Brain microvascular endothelial cell (primary cell): ENCODE measurements at regions not wholly inside any gene's neighbourhood (a gene's known extent, or its start where the extent isn't known, plus 50 kb on each side); places are given as distances from the start of the nearest gene placed in this dataset.

Experiments
- DNase-seq: peaks from one replicate; pipeline ENCODE4 v3.0.0-alpha.2; 2020
- H3K27ac ChIP-seq: fragments of 250-450 bp; sonication (Bioruptor Pico); 2 replicates; pipeline ENCODE4 v1.5.1; 2020; ENCODE audit warnings: mild to moderate bottlenecking, moderate library complexity
- H3K27me3 ChIP-seq: fragments of 250-450 bp; sonication (Bioruptor Pico); replicated peaks from 2 replicates; pipeline ENCODE4 v1.5.1; 2020; ENCODE audit warnings: mild to moderate bottlenecking
- H3K36me3 ChIP-seq: fragments of 250-450 bp; sonication (Bioruptor Pico); replicated peaks from 2 replicates; pipeline ENCODE4 v1.5.1; 2020; ENCODE audit warnings: mild to moderate bottlenecking
- H3K4me3 ChIP-seq: 2 replicates; pipeline ENCODE4 v1.5.1; 2011; ENCODE audit warnings: low read depth, mild to moderate bottlenecking, control low read depth, low read length, moderate library complexity
- in situ Hi-C: cut with HindIII; loops from 2 replicates; pipeline ENCODE4 v1.10.0; 2017; ENCODE audit warnings: low sequenced_read_pairs, low pct_ligation_motif_present
- TF ChIP-seq, protein P1 (sequence below): IDR thresholded peaks from 2 replicates; pipeline ENCODE4 v1.5.1; 2011; ENCODE audit warnings: low read depth, mild to moderate bottlenecking, moderate library complexity, low read length, control low read depth, inconsistent platforms; ENCODE audit errors: missing control alignments

DNA sequence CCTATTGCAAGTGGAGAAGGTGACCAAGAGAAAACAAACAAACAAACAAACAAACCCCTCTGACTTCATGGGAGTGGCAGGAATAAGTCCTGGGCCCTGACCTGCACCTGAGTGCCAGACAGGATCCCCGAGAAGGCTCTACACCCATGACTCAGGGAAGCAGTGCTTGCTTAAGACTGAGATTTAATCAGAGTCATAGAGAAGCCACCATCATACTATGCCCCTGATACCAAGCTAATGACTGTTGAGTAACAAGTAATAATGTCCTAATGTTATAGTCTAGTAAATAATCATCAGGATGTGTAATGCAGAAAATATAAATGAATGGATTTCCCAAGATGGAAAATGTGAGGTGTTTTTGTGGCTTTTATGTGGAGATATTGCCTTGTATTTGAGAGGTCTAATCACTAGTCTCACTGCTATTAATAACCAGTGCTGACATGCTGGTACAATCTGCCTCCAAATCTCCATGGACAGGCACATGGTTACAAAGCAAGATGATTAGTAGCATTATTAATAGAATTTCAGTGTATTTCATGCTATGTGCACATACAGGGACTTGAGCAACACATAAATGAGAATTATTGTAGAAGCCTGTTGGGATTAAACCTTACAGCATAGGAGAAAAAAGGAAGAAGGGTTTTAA, 1290.9 kb downstream of the MRPL39 start:
- Histone ChIP-seq H3K36me3 (no peaks in the 10 kb centered on the region), H3K27ac (no peak overlapping the region), H3K4me3 (no peak overlapping the region), H3K27me3 (no peaks in the 10 kb centered on the region)
- in situ Hi-C loops, result no loop called here
- TF ChIP-seq, protein P1, sequence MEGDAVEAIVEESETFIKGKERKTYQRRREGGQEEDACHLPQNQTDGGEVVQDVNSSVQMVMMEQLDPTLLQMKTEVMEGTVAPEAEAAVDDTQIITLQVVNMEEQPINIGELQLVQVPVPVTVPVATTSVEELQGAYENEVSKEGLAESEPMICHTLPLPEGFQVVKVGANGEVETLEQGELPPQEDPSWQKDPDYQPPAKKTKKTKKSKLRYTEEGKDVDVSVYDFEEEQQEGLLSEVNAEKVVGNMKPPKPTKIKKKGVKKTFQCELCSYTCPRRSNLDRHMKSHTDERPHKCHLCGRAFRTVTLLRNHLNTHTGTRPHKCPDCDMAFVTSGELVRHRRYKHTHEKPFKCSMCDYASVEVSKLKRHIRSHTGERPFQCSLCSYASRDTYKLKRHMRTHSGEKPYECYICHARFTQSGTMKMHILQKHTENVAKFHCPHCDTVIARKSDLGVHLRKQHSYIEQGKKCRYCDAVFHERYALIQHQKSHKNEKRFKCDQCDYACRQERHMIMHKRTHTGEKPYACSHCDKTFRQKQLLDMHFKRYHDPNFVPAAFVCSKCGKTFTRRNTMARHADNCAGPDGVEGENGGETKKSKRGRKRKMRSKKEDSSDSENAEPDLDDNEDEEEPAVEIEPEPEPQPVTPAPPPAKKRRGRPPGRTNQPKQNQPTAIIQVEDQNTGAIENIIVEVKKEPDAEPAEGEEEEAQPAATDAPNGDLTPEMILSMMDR, result no peak
- no peak for DNase-seq

DNA sequence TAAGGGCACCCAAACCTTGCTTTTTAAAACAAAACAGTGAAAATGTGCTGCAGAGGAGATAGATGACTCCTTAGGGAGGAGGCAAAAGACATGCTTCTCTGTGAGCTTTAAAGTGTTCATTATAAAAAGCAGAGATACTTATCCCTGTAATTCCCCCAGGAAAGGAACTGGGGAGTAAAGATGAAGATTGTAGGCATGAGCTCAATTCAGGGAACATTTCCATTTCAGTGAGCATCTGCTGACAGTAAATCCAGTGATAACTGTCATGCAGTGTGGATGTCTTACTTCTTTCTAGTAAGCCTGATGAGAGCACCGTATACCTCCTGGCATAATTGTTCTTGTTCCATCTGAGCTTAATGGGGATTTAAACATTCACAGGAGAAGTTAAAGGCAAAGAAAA, 1296.5 kb downstream of the MRPL39 start:
- no peak for DNase-seq
- in situ Hi-C loops, result no loop called here
- no peaks in the 10 kb centered on the region for H3K36me3 ChIP-seq
- TF ChIP-seq, protein P1, result no peak
- H3K27ac ChIP-seq, result no peak overlapping the region
- H3K27me3 ChIP-seq, result no peaks in the 10 kb centered on the region
- H3K4me3 ChIP-seq, result no peak overlapping the region

DNA sequence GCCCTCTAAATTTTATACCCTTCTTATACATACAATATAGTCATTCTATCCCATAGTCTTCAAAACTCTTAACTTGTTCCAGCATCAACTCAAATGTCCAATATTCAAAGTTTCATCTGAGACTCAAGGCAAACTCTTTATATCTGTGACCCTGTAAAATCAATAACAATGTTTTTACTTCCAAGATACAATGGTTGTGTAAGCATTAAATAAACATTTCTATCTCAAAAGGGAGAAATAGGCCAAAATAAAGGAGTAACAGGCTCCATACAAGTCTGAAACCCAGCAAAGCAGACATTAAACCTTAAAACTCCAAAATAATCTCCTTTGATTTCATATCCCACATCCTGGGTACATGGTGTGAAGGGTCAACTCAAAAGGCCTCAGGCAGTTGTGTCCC, 1299.1 kb downstream of the MRPL39 start:
- Histone ChIP-seq H3K27me3 (no peaks in the 10 kb centered on the region), H3K36me3 (no peaks in the 10 kb centered on the region), H3K27ac (no peak overlapping the region), H3K4me3 (no peak overlapping the region)
- in situ Hi-C loops, result no loop called here
- TF ChIP-seq, protein P1, result no peak
- DNase-seq, result no peak

DNA sequence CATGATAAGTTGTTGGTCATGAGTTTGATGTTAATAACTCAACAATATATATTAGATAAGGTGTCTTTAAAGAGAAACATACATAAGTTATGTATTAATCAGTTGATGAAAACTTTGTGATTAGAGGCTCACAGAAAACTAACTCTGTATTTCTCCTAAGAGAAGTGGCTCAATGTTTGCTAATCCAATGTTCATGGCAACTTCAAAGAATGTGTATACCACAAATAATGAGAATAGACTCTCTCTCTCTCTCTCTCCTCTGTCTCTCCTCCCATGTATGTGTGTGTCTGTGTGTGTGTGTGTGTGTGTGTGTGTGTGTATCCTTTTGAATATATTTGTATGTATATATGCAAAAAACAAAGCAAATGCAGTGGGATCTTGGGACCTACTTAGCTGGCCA, 1304.9 kb downstream of the MRPL39 start:
- in situ Hi-C loops, result no loop called here
- Histone ChIP-seq H3K27ac (no peak overlapping the region), H3K4me3 (no peak overlapping the region), H3K27me3 (no peaks in the 10 kb centered on the region), H3K36me3 (no peaks in the 10 kb centered on the region)
- TF ChIP-seq, protein P1, result no peak
- no peak for DNase-seq

DNA sequence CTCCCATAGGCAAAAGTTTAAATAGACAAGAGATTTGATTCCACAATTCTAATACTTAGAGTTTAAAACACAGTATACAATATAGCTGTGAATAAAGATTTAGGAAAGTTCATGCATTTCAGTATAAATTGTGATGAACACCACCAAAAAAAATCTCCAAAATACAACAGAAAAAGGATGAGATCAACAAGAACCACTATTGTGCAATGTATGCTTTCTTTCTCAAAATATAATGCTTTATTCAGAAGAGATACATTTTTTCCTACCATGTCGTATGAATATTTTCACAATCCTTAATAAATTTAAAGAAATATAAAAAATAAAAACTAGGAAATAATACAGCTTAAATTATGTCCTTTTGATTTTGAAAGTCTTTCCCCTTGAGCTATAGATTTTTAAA, 1309.2 kb downstream of the MRPL39 start:
- no peak for DNase-seq
- H3K4me3 ChIP-seq, result no peak overlapping the region
- no peaks in the 10 kb centered on the region for H3K27me3 ChIP-seq
- no peaks in the 10 kb centered on the region for H3K36me3 ChIP-seq
- TF ChIP-seq, protein P1, result no peak
- H3K27ac ChIP-seq, result no peak overlapping the region
- in situ Hi-C loops, result no loop called here

DNA sequence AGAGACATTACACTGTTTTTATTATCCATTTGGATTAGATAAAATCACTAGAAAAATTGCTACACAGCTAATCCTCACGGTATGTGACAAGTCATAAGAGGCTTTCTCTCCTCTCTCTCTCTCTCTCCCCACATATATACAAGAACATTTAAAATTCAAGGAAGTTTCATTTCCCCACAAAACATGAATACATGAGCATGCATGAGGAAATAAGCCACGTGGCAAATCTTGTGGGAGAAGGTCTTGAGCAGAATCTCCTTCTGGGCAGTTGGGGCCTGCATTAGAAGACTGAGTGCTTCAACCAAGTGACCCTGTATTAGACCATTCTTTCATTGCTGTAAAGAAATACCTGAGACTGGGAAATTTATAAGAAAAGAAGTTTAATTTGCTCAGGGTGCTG, 1313.1 kb downstream of the MRPL39 start:
- in situ Hi-C loops, result no loop called here
- DNase-seq, result no peak
- no peak overlapping the region for H3K27ac ChIP-seq
- TF ChIP-seq, protein P1, result no peak
- H3K4me3 ChIP-seq, result no peak overlapping the region
- H3K27me3 ChIP-seq, result no peaks in the 10 kb centered on the region
- no peaks in the 10 kb centered on the region for H3K36me3 ChIP-seq
